IMR-90 (cell line): ENCODE measurements at regions not wholly inside any gene's neighbourhood (a gene's known extent, or its start where the extent isn't known, plus 50 kb on each side); places are given as distances from the start of the nearest gene placed in this dataset.

Experiments
- ATAC-seq: fragments of 200-7000 bp; cut with Tn5 transposase; 2 replicates; pipeline ENCODE4 v1.9.1; 2020; ENCODE audit warnings: low read depth, mild to moderate bottlenecking, moderate library complexity
- BruUV-seq: library from RNA; stranded (reverse); fragments of 400-500 nt; replicated peaks from 2 replicates; lab custom pipeline; 2021; lab: Mats Ljungman, UMichigan
- CTCF ChIA-PET: fragments of 300-600 bp; formaldehyde crosslinking; extraction: SDS; loops from one replicate; lab custom pipeline; 2021; ENCODE audit warnings: antibody characterized with exemption; lab: Yijun Ruan, JAX
- POLR2A ChIA-PET: fragments of 300-600 bp; sonication (Branson Sonifier 250); formaldehyde crosslinking; loops from one replicate; lab custom pipeline; 2022; ENCODE audit warnings: antibody characterized with exemption; ENCODE audit not compliant: unreplicated experiment; lab: Charles Lee
- DNase-seq: peaks from one replicate; pipeline ENCODE4 v3.0.0; 2013
- H2AFZ ChIP-seq: replicated peaks from 2 replicates; pipeline ENCODE3; 2013; ENCODE audit warnings: low read length, mild to moderate bottlenecking; ENCODE audit not compliant: poor library complexity
- H2AK5ac ChIP-seq: 2 replicates; pipeline ENCODE4 v1.6.1; 2013; ENCODE audit warnings: low read depth, low read length, inconsistent platforms
- H2AK9ac ChIP-seq: replicated peaks from 2 replicates; pipeline ENCODE3; 2013; ENCODE audit warnings: mild to moderate bottlenecking, low read depth, low read length, moderate library complexity; ENCODE audit not compliant: poor library complexity
- H2BK120ac ChIP-seq: 2 replicates; pipeline ENCODE4 v1.6.1; 2013; ENCODE audit warnings: low read depth, low read length, inconsistent platforms
- H2BK15ac ChIP-seq: 3 replicates; pipeline ENCODE4 v1.6.1; 2013; ENCODE audit warnings: low read depth, low read length, inconsistent platforms
- H2BK20ac ChIP-seq: 2 replicates; pipeline ENCODE4 v1.6.1; 2013; ENCODE audit warnings: low read depth, mild to moderate bottlenecking, inconsistent platforms, low read length, moderate library complexity
- H2BK5ac ChIP-seq: 2 replicates; pipeline ENCODE4 v1.6.1; 2013; ENCODE audit warnings: mild to moderate bottlenecking, low read depth, low read length, inconsistent platforms; ENCODE audit not compliant: poor library complexity, severe bottlenecking
- H3K14ac ChIP-seq: replicated peaks from 2 replicates; pipeline ENCODE4 v1.6.1; 2013; ENCODE audit warnings: low read depth, low read length, inconsistent platforms
- H3K18ac ChIP-seq: 2 replicates; pipeline ENCODE4 v1.6.1; 2013; ENCODE audit warnings: low read depth, low read length, control low read depth
- H3K23ac ChIP-seq: 2 replicates; pipeline ENCODE4 v1.6.1; 2013; ENCODE audit warnings: low read depth, low read length, inconsistent platforms
- H3K27ac ChIP-seq: 2 replicates; pipeline ENCODE4 v1.5.1; 2013; ENCODE audit warnings: mild to moderate bottlenecking, control low read depth, low read length; ENCODE audit not compliant: insufficient read depth
- H3K27me3 ChIP-seq: 2 replicates; pipeline ENCODE4 v1.6.1; 2013; ENCODE audit warnings: low read length; ENCODE audit not compliant: control insufficient read depth, insufficient read depth
- H3K36me3 ChIP-seq: 2 replicates; pipeline ENCODE4 v1.6.1; 2013; ENCODE audit warnings: low read length, mixed read lengths; ENCODE audit not compliant: control insufficient read depth, insufficient read depth
- H3K4ac ChIP-seq: 2 replicates; pipeline ENCODE4 v1.6.1; 2013; ENCODE audit warnings: low read depth, low read length, inconsistent platforms
- H3K4me1 ChIP-seq: 2 replicates; pipeline ENCODE4 v1.6.1; 2013; ENCODE audit warnings: low read length, mixed read lengths; ENCODE audit not compliant: control insufficient read depth, insufficient read depth
- H3K4me2 ChIP-seq: 2 replicates; pipeline ENCODE4 v1.6.1; 2013; ENCODE audit warnings: low read depth, mild to moderate bottlenecking, control low read depth, low read length, moderate library complexity
- H3K4me3 ChIP-seq: 2 replicates; pipeline ENCODE4 v1.5.1; 2013; ENCODE audit warnings: low read depth, mild to moderate bottlenecking, control low read depth, low read length, moderate library complexity; ENCODE audit not compliant: insufficient read depth
- H3K56ac ChIP-seq: 2 replicates; pipeline ENCODE4 v1.6.1; 2013; ENCODE audit warnings: low read length, inconsistent platforms; ENCODE audit not compliant: insufficient read depth; ENCODE audit errors: extremely low read depth
- H3K79me1 ChIP-seq, 2 experiments: 2 replicates each; pipeline ENCODE4 v1.6.1; 2013; ENCODE audit warnings: low read length in 2 of 2, inconsistent platforms in 1 of 2, low read depth in 1 of 2
- H3K9ac ChIP-seq: 2 replicates; pipeline ENCODE4 v1.6.1; 2013; ENCODE audit warnings: low read depth, low read length, control low read depth
- H3K9me1 ChIP-seq: 2 replicates; pipeline ENCODE4 v1.6.1; 2013; ENCODE audit warnings: low read length, inconsistent platforms; ENCODE audit not compliant: insufficient read depth
- H3K9me3 ChIP-seq: 2 replicates; pipeline ENCODE4 v1.6.1; 2013; ENCODE audit warnings: low read length; ENCODE audit not compliant: control insufficient read depth, insufficient read depth
- H4K20me1 ChIP-seq: 2 replicates; pipeline ENCODE4 v1.6.1; 2013; ENCODE audit warnings: low read length, inconsistent platforms; ENCODE audit not compliant: insufficient read depth
- H4K5ac ChIP-seq: 2 replicates; pipeline ENCODE4 v1.6.1; 2013; ENCODE audit warnings: mild to moderate bottlenecking, low read depth, low read length, control low read depth
- H4K8ac ChIP-seq, 2 experiments: 2 replicates each; pipeline ENCODE4 v1.6.1; 2013; ENCODE audit warnings: low read depth in 2 of 2, low read length in 2 of 2, control low read depth in 1 of 2, inconsistent platforms in 1 of 2
- H4K91ac ChIP-seq: 2 replicates; pipeline ENCODE4 v1.6.1; 2013; ENCODE audit warnings: low read depth, low read length, inconsistent platforms; ENCODE audit not compliant: insufficient read depth
- BHLHE40 ChIP-seq: fragments of 150-350 bp; IDR thresholded peaks from 2 replicates; pipeline ENCODE4 v1.6.1; 2016; ENCODE audit warnings: mild to moderate bottlenecking, low read depth, low read length
- CEBPB ChIP-seq: IDR thresholded peaks from 2 replicates; pipeline ENCODE4 v1.6.1; 2012; ENCODE audit warnings: low read depth, low read length, improper control_type of control experiment
- CHD1 ChIP-seq: IDR thresholded peaks from 2 replicates; pipeline ENCODE4 v1.6.1; 2012; ENCODE audit warnings: low read depth, low read length, improper control_type of control experiment
- CTCF ChIP-seq: conservative IDR thresholded peaks from 2 replicates; pipeline ENCODE4 v1.5.1; 2012; ENCODE audit warnings: mild to moderate bottlenecking, low read depth, low read length, improper control_type of control experiment
- ELK1 ChIP-seq: fragments of 150-350 bp; IDR thresholded peaks from 2 replicates; pipeline ENCODE4 v1.6.1; 2016; ENCODE audit warnings: low read depth, mild to moderate bottlenecking, low read length, moderate library complexity, borderline replicate concordance
- FOS ChIP-seq: fragments of 150-350 bp; IDR thresholded peaks from 2 replicates; pipeline ENCODE4 v1.6.1; 2016; ENCODE audit warnings: low read depth, low read length
- MAFK ChIP-seq: IDR thresholded peaks from 2 replicates; pipeline ENCODE4 v1.6.1; 2012; ENCODE audit warnings: low read depth, low read length, improper control_type of control experiment
- MAZ ChIP-seq: IDR thresholded peaks from 2 replicates; pipeline ENCODE4 v1.6.1; 2012; ENCODE audit warnings: low read depth, mild to moderate bottlenecking, low read length, improper control_type of control experiment, moderate library complexity, borderline replicate concordance
- MXI1 ChIP-seq: IDR thresholded peaks from 2 replicates; pipeline ENCODE4 v1.6.1; 2012; ENCODE audit warnings: low read depth, mild to moderate bottlenecking, low read length, moderate library complexity, borderline replicate concordance
- NFE2L2 ChIP-seq: fragments of 150-350 bp; IDR thresholded peaks from 2 replicates; pipeline ENCODE4 v1.6.1; 2016; ENCODE audit warnings: low read depth, mild to moderate bottlenecking, low read length
- POLR2A ChIP-seq: IDR thresholded peaks from 2 replicates; pipeline ENCODE4 v1.6.1; 2012; ENCODE audit warnings: mild to moderate bottlenecking, low read depth, low read length
- RAD21 ChIP-seq: IDR thresholded peaks from 2 replicates; pipeline ENCODE4 v1.6.1; 2012; ENCODE audit warnings: low read length, improper control_type of control experiment
- RCOR1 ChIP-seq: IDR thresholded peaks from 2 replicates; pipeline ENCODE4 v1.6.1; 2012; ENCODE audit warnings: mild to moderate bottlenecking, low read length, improper control_type of control experiment; ENCODE audit not compliant: insufficient replicate concordance
- RFX5 ChIP-seq: IDR thresholded peaks from 2 replicates; pipeline ENCODE4 v1.8.0; 2012; ENCODE audit warnings: low read depth, mild to moderate bottlenecking, low read length, moderate library complexity
- SMC3 ChIP-seq: fragments of 150-350 bp; IDR thresholded peaks from 2 replicates; pipeline ENCODE4 v1.6.1; 2016; ENCODE audit warnings: low read depth, mild to moderate bottlenecking, antibody characterized with exemption, low read length, moderate library complexity
- WGBS, 2 experiments: methylation state at CpG; one replicate each; pipeline versions ENCODE4 v1.1.5 to v1.1.7; 2013; ENCODE audit warnings: missing lambda C conversion rate in 2 of 2; ENCODE audit not compliant: insufficient read length in 1 of 2; ENCODE audit errors: extremely low coverage in 2 of 2; 5-methylcytosine and 5-hydroxymethylcytosine counted together
- dilution Hi-C: fragments of 300-500 bp; cut with HindIII; formaldehyde crosslinking; loops from one replicate; pipeline ENCODE4 v1.14.3; 2018; ENCODE audit warnings: low sequenced_read_pairs; ENCODE audit not compliant: unreplicated experiment
- in situ Hi-C: fragments of 300-500 bp; cut with MboI; formaldehyde crosslinking; loops from 3 replicates; pipeline ENCODE4 v1.14.3; 2019; ENCODE audit warnings: low sequenced_read_pairs, inconsistent platforms, mixed read lengths
- intact Hi-C: fragments of 100-400 bp; cut with micrococcal nuclease; formaldehyde crosslinking; loops from 2 replicates; pipeline ENCODE4 v1.10.0; 2022
- TF ChIP-seq, protein P1 (sequence below): fragments of 150-350 bp; IDR thresholded peaks from 2 replicates; pipeline ENCODE4 v1.6.1; 2017; ENCODE audit warnings: mild to moderate bottlenecking, antibody characterized with exemption, low read length, low read depth

GRCh38 chr4:145281224-145281623 lies 100.8 kb upstream of the OTUD4 start:
- Histone ChIP-seq H2BK5ac (no peak overlapping the region), H2AK5ac (no peak overlapping the region), H3K56ac (no peak overlapping the region), H4K5ac (no peak overlapping the region), H4K20me1 (no peaks in the 10 kb centered on the region), H2BK120ac (no peak overlapping the region), H3K14ac (no peak overlapping the region), H3K18ac (no peak overlapping the region; the same call in 1 of the 2 replicates), H3K4me2 (no peak overlapping the region), H3K4me3 (no peak overlapping the region), H3K4me1 (peaks cover 11% of the 10 kb centered on the region), H2BK15ac (0 out of 3 replicates have a peak overlapping the region, but pooled peaks have one; percentile 46), H2BK20ac (0 out of 2 replicates have a peak overlapping the region, but pooled peaks have one; percentile 67), H3K9me1 (0 out of 2 replicates have a peak, but pooled peaks cover 3% of the 10 kb centered on the region), H2AK9ac (no peak overlapping the region), H3K27ac (no peak overlapping the region), H3K36me3 (no peaks in the 10 kb centered on the region), H3K23ac (no peak overlapping the region), H3K9ac (no peak overlapping the region), H3K4ac (no peak overlapping the region; the same call in 1 of the 2 replicates), H2AFZ (no peak overlapping the region), H3K79me1 (no peaks in the 10 kb centered on the region), H4K8ac (no peak overlapping the region), H4K91ac (no peak overlapping the region), H3K27me3 (no peaks in the 10 kb centered on the region), H3K9me3 (no peaks in the 10 kb centered on the region)
- no peak for ATAC-seq
- TF ChIP-seq CEBPB (no peak), BHLHE40 (no peak), RFX5 (no peak), POLR2A (no peak), MAZ (no peak), ELK1 (no peak), MXI1 (no peak), CHD1 (no peak), CTCF (no peak), RAD21 (no peak), SMC3 (no peak), MAFK (no peak), NFE2L2 (no peak), RCOR1 (no peak), FOS (no peak)
- TF ChIP-seq, protein P1, sequence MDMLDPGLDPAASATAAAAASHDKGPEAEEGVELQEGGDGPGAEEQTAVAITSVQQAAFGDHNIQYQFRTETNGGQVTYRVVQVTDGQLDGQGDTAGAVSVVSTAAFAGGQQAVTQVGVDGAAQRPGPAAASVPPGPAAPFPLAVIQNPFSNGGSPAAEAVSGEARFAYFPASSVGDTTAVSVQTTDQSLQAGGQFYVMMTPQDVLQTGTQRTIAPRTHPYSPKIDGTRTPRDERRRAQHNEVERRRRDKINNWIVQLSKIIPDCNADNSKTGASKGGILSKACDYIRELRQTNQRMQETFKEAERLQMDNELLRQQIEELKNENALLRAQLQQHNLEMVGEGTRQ: no peak
- in situ Hi-C loops: no loop called here
- ChIA-PET POLR2A (no interaction called here), CTCF (no interaction called here)
- intact Hi-C loops: no loop called here
- no TSS peak for BruUV-seq
- WGBS, 2 experiments: 100% methylated on average over 2 of the region's 9 CpGs; no CpG with 5 or more reads in 1 of the 2 experiments
- dilution Hi-C loops: no loop called here
- DNase-seq: no peak
